HCT116 (cell line): ENCODE measurements at regions not wholly inside any gene's neighbourhood (a gene's known extent, or its start where the extent isn't known, plus 50 kb on each side); places are given as distances from the start of the nearest gene placed in this dataset.

ENCODE experiments used
- CBX3 ChIP-seq: IDR thresholded peaks from 2 replicates; pipeline ENCODE4 v1.6.1; 2012; ENCODE audit warnings: low read depth
- EZH2 ChIP-seq: fragments of 200-600 bp; sonication (generic); IDR thresholded peaks from 2 replicates; pipeline ENCODE4 v1.6.1; 2017; ENCODE audit warnings: antibody characterized with exemption, mixed run types
- EZH2phosphoT487 ChIP-seq: fragments of 200-600 bp; IDR thresholded peaks from 2 replicates; pipeline ENCODE4 v1.6.1; 2018; ENCODE audit warnings: antibody characterized with exemption, borderline replicate concordance
- POLR2A ChIP-seq: IDR thresholded peaks from 2 replicates; pipeline ENCODE4 v1.7.0; 2011; ENCODE audit warnings: borderline replicate concordance; ENCODE audit not compliant: insufficient read depth, insufficient read length; ENCODE audit errors: extremely low read depth
- POLR2AphosphoS5 ChIP-seq: IDR thresholded peaks from 2 replicates; pipeline ENCODE4 v1.6.1; 2011; ENCODE audit warnings: mild to moderate bottlenecking, low read depth, low read length, moderate library complexity
- REST ChIP-seq: IDR thresholded peaks from 2 replicates; pipeline ENCODE4 v1.6.1; 2012; ENCODE audit warnings: low read depth
- SIN3A ChIP-seq: IDR thresholded peaks from 2 replicates; pipeline ENCODE4 v1.6.1; 2012; ENCODE audit warnings: low read depth
- TF ChIP-seq, protein P1 (sequence below): IDR thresholded peaks from 2 replicates; pipeline ENCODE4 v1.6.1; 2011; ENCODE audit warnings: mild to moderate bottlenecking, low read length, moderate library complexity; ENCODE audit not compliant: insufficient replicate concordance; ENCODE audit errors: extremely low read depth
- TF ChIP-seq, protein P2 (sequence below), 3 experiments: fragments of 200-600 bp in 1 of 3; sonication (generic) in 1 of 3; IDR thresholded peaks in 2 of 3; conservative IDR thresholded peaks in 1 of 3; 2 replicates each; pipeline ENCODE4 v1.5.1; 2012 to 2017; ENCODE audit warnings: low read depth in 2 of 3, low read length in 2 of 3, antibody characterized with exemption in 1 of 3, borderline replicate concordance in 1 of 3, control low read depth in 1 of 3, mild to moderate bottlenecking in 1 of 3, mixed read lengths in 1 of 3, mixed run types in 1 of 3, moderate library complexity in 1 of 3; ENCODE audit not compliant: insufficient read depth in 1 of 3

GRCh38 chr6:120392941-120393340 is 941.3 kb downstream of the TBC1D32 start:
- TF ChIP-seq, protein P1, sequence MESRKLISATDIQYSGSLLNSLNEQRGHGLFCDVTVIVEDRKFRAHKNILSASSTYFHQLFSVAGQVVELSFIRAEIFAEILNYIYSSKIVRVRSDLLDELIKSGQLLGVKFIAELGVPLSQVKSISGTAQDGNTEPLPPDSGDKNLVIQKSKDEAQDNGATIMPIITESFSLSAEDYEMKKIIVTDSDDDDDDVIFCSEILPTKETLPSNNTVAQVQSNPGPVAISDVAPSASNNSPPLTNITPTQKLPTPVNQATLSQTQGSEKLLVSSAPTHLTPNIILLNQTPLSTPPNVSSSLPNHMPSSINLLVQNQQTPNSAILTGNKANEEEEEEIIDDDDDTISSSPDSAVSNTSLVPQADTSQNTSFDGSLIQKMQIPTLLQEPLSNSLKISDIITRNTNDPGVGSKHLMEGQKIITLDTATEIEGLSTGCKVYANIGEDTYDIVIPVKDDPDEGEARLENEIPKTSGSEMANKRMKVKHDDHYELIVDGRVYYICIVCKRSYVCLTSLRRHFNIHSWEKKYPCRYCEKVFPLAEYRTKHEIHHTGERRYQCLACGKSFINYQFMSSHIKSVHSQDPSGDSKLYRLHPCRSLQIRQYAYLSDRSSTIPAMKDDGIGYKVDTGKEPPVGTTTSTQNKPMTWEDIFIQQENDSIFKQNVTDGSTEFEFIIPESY = no peak
- TF ChIP-seq POLR2A = no peak
- TF ChIP-seq, protein P2, sequence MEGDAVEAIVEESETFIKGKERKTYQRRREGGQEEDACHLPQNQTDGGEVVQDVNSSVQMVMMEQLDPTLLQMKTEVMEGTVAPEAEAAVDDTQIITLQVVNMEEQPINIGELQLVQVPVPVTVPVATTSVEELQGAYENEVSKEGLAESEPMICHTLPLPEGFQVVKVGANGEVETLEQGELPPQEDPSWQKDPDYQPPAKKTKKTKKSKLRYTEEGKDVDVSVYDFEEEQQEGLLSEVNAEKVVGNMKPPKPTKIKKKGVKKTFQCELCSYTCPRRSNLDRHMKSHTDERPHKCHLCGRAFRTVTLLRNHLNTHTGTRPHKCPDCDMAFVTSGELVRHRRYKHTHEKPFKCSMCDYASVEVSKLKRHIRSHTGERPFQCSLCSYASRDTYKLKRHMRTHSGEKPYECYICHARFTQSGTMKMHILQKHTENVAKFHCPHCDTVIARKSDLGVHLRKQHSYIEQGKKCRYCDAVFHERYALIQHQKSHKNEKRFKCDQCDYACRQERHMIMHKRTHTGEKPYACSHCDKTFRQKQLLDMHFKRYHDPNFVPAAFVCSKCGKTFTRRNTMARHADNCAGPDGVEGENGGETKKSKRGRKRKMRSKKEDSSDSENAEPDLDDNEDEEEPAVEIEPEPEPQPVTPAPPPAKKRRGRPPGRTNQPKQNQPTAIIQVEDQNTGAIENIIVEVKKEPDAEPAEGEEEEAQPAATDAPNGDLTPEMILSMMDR (IDR thresholded peaks at IDR 0.05 in 2 of 3, conservative IDR thresholded peaks at IDR 0.05 in 1 of 3; ENCODE audit: borderline replicate concordance in 1 of 3, insufficient read depth in 1 of 3, low read depth in 2 of 3, low read length in 2 of 3) = no peak
- TF ChIP-seq POLR2AphosphoS5 = no peak
- TF ChIP-seq REST = no peak
- no peak for TF ChIP-seq CBX3
- TF ChIP-seq EZH2 = no peak
- TF ChIP-seq EZH2phosphoT487 = no peak
- no peak for TF ChIP-seq SIN3A
